Left lung (tissue), 4 donors: ENCODE measurements at regions not wholly inside any gene's neighbourhood (a gene's known extent, or its start where the extent isn't known, plus 50 kb on each side); places are given as distances from the start of the nearest gene placed in this dataset.
"Not testable (repeated sequence)": the region's sequence is repeated elsewhere in the genome, so short reads cannot be mapped to it uniquely, and the experiment has no call there.

Source experiments
- ATAC-seq: fragments of 200-7000 bp; cut with Tn5 transposase; one replicate; pipeline ENCODE4 v1.9.1; 2020; ENCODE audit warnings: moderate library complexity
- DNase-seq, 4 donors: peaks; one replicate each; pipeline ENCODE4 v3.0.0-alpha.2; 2013 to 2020
- H3K27ac ChIP-seq, 2 donors: fragments of 200-600 bp; sonication (generic) in 1 of 2; one replicate each; pipeline versions ENCODE4 v1.5.0 to v1.8.0; 2020 to 2021
- H3K27me3 ChIP-seq, 2 donors: fragments of 200-600 bp; sonication (generic) in 1 of 2; one replicate each; pipeline versions ENCODE4 v1.5.0 to v1.8.0; 2020 to 2021
- H3K36me3 ChIP-seq, 2 donors: fragments of 200-600 bp; sonication (generic) in 1 of 2; one replicate each; pipeline versions ENCODE4 v1.5.0 to v1.8.0; 2020 to 2021
- H3K4me1 ChIP-seq, 2 donors: fragments of 200-600 bp; one replicate each; pipeline ENCODE4 v1.8.0; 2021
- H3K4me3 ChIP-seq, 2 donors: fragments of 200-600 bp; sonication (generic) in 1 of 2; one replicate each; pipeline versions ENCODE4 v1.5.0 to v1.8.0; 2020 to 2021; ENCODE audit warnings: mild to moderate bottlenecking in 1 of 2
- H3K9me3 ChIP-seq, 2 donors: fragments of 200-600 bp; sonication (generic) in 1 of 2; one replicate each; pipeline versions ENCODE4 v1.5.0 to v1.8.0; 2020 to 2021
- intact Hi-C, 2 donors: fragments of 100-400 bp; cut with DNase I; formaldehyde crosslinking; loops; one replicate each; pipeline versions ENCODE4 v1.11.2 to v1.14.2; 2022
- donor health status: DM: no; HTN: yes; CAD: no.
- donor health status: DM: no; HTN: no; CAD: no.

DNA sequence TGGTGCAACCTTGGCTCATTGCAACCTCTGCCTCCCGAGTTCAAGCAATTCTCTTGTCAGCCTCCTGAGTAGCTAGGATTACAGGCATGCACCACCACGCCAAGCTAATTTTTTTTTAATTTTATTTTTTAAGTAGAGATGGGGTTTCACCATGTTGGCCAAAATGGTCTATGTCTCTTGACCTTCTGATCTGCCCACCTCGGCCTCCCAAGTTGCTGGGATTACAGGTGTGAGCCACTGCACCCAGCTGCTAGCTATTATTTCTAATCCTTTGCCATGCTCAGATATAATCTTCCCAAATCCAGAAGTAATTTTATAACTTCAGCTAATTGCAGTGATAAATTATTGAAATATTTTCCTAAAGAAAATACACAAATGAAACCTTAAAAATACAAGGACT lies 305.1 kb upstream of the OR11H12 start:
- ATAC-seq, H3K4me1 ChIP-seq, H3K36me3 ChIP-seq, H3K9me3 ChIP-seq, DNase-seq, intact Hi-C loops, H3K4me3 ChIP-seq, H3K27ac ChIP-seq, H3K27me3 ChIP-seq: not testable (repeated sequence)

DNA sequence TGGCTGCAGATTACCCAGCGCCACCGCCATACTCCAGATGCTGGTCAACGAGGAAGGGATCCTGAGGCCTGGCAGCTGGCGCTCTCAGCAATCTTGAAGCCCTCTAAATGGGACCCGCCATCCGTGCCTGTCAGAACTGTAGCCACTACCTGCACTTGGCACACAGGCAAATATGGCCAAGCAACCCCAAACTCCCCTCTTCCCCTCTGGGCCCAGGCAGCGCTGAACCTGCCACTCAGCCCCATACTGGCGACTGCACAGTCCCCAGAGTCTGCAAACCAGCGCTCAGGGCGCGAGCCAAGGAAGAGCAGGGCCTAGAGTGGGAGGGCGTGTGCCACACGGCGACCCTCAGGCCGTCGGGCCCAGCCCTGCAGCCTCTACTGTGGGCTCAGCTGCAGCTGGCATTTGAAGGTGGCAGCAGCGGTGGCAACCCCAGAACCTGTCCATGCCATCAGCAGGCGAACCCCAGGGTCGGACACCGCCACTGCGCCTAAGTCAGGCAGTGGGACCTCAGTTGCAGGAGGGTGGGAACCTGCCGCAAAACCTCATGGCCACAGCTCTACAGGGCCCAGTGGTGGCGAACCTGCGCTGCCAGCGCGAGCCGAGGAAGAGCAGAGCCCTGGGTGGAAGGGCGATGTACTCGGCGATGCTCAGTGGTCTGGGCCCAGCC lies 268.4 kb upstream of the OR11H12 start:
- ATAC-seq, H3K27ac ChIP-seq, H3K4me1 ChIP-seq, H3K36me3 ChIP-seq, H3K4me3 ChIP-seq, H3K9me3 ChIP-seq, intact Hi-C loops, H3K27me3 ChIP-seq: not testable (repeated sequence)
- DNase-seq = peak in 1 of 4 donors; percentile 19

DNA sequence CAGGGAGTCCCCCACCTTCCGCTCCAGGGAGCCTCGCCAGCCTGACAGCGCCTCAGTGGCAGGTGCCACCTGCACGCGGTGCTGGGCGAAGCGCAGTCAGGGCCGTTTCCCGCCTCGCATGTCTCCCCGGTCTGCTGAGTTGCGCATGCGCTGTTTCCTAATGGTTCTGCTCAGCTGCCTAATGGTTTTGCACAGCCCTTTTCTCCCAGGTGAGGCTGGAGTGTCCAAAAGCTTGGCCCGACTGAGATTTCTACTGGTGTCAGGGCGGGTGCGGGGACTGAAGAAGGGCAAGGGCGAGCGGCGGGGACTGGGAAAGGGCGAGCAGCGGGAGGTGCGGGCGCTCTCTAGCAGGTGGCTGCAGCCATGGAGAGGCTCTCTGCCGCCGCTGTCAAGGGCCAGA lies 267.6 kb upstream of the OR11H12 start:
- H3K4me1 ChIP-seq, H3K9me3 ChIP-seq, H3K36me3 ChIP-seq, ATAC-seq, H3K27ac ChIP-seq, H3K4me3 ChIP-seq, intact Hi-C loops, H3K27me3 ChIP-seq: not testable (repeated sequence)
- peak in 1 of 4 donors; percentile 54 for DNase-seq

- intact Hi-C loops, H3K4me3 ChIP-seq, H3K27me3 ChIP-seq, ATAC-seq, H3K9me3 ChIP-seq, H3K4me1 ChIP-seq, H3K36me3 ChIP-seq, H3K27ac ChIP-seq: not testable (repeated sequence)
- peak in 1 of 4 donors; percentile 38 for DNase-seq
Observed at GRCh38 chr14:18333799-18334198, 267.1 kb upstream of the OR11H12 start.
